H54 (cell line): ENCODE measurements at regions not wholly inside any gene's neighbourhood (a gene's known extent, or its start where the extent isn't known, plus 50 kb on each side); places are given as distances from the start of the nearest gene placed in this dataset.
A peak's percentile ranks its signal among the peaks of the same experiment; 100 is the strongest.

Experiments used
- DNase-seq: peaks from one replicate; pipeline ENCODE4 v3.0.0; 2011; ENCODE audit warnings: low spot score, mixed read lengths; ENCODE audit not compliant: insufficient read length
- FAIRE-seq: peaks from 3 replicates; lab custom pipeline; 2011; peaks lifted over from hg19 to GRCh38; lab: Jason Lieb, UNC
- POLR2A ChIP-seq: IDR thresholded peaks from 2 replicates; pipeline ENCODE4 v1.6.1; 2011; ENCODE audit warnings: low read depth, mild to moderate bottlenecking, low read length

GRCh38 chr14:104331871-104332605 is 193.7 kb downstream of the KIF26A start:
- TF ChIP-seq POLR2A = no peak
- DNase-seq = no peak
- FAIRE-seq = no peak

- DNase-seq = no peak
Measured at GRCh38 chr14:104332634-104333270, 194.4 kb downstream of the KIF26A start.

GRCh38 chr14:104333646-104334423 is 195.4 kb downstream of the KIF26A start:
- TF ChIP-seq POLR2A = no peak
- no peak for FAIRE-seq
- DNase-seq = no peak

More at GRCh38 chr14:104332634-104333270, 194.4 kb downstream of the KIF26A start:
- FAIRE-seq = no peak
- TF ChIP-seq POLR2A = no peak

- no peak for TF ChIP-seq POLR2A
- DNase-seq (no peak), FAIRE-seq (no peak)
Measured at GRCh38 chr14:104334424-104335161, 196.2 kb downstream of the KIF26A start.

- FAIRE-seq (no peak), DNase-seq (no peak)
- TF ChIP-seq POLR2A = no peak
Measured at GRCh38 chr14:104335176-104335575, 196.8 kb downstream of the KIF26A start.

- TF ChIP-seq POLR2A = no peak
- DNase-seq = no peak
- FAIRE-seq = no peak
Measured at GRCh38 chr14:104335611-104336010, 197.2 kb downstream of the KIF26A start.

- FAIRE-seq = no peak
- no peak for TF ChIP-seq POLR2A
- no peak for DNase-seq
Measured at GRCh38 chr14:104337351-104337750, 199.0 kb downstream of the KIF26A start.

- DNase-seq (no peak), FAIRE-seq (no peak)
- no peak for TF ChIP-seq POLR2A
Measured at GRCh38 chr14:104339361-104339760, 201.0 kb downstream of the KIF26A start.

GRCh38 chr14:104339829-104340228 is 201.4 kb downstream of the KIF26A start:
- TF ChIP-seq POLR2A = no peak
- DNase-seq (no peak), FAIRE-seq (no peak)

GRCh38 chr14:104341532-104342434 is 203.4 kb downstream of the KIF26A start:
- FAIRE-seq = no peak
- no peak for TF ChIP-seq POLR2A
- peak; percentile 51 for DNase-seq

GRCh38 chr14:104342435-104343293 is 204.3 kb downstream of the KIF26A start:
- DNase-seq (no peak), FAIRE-seq (no peak)
- no peak for TF ChIP-seq POLR2A

- no peak for TF ChIP-seq POLR2A
- DNase-seq = no peak
- FAIRE-seq = no peak
Measured at GRCh38 chr14:104343294-104343625, 204.9 kb downstream of the KIF26A start.
